Erythroblast (primary cell): ENCODE measurements at regions not wholly inside any gene's neighbourhood (a gene's known extent, or its start where the extent isn't known, plus 50 kb on each side); places are given as distances from the start of the nearest gene placed in this dataset.

Source experiments
- GATA1 ChIP-seq: IDR thresholded peaks from 2 replicates; pipeline ENCODE4 v1.6.1; 2011; ENCODE audit warnings: low read depth, mild to moderate bottlenecking, control low read depth, low read length, moderate library complexity
- POLR2A ChIP-seq: IDR thresholded peaks from 2 replicates; pipeline ENCODE4 v1.6.1; 2011; ENCODE audit warnings: mild to moderate bottlenecking, low read length

GRCh38 chr11:110855191-110855590, 143.0 kb upstream of the ARHGAP20 start:
- TF ChIP-seq POLR2A = no peak
- TF ChIP-seq GATA1 = no peak
